ENCODE measurements at regions not wholly inside any gene's neighbourhood (a gene's known extent, or its start where the extent isn't known, plus 50 kb on each side); places are given as distances from the start of the nearest gene placed in this dataset.

DNA sequence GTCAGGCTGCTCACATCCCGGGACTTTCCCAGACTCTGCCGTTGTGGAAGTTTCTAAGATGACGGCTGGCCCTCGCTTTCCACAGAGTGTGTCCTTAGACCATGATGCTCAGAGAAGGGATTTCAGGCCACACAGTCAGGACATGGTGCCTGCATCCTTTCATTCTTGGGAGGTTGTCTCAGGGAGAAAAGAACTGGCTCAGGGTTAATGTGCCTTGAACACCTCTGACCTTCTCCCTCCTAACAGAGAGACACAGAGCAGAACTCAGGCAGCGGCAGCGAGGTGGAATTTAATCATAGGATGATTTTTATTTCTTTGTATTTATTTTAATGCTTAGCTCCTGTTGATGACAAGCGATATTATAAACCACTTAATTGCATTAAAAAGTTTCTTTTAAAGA, 96.9 kb upstream of the ATP2B2 start:
- Mint-ChIP-seq H3K9me3 (peaks cover 2% of the 10 kb centered on the region), H3K36me3 (no peaks in the 10 kb centered on the region), H3K4me1 (peaks cover 44% of the 10 kb centered on the region), H3K4me3 (peak overlapping the region; percentile 30), H3K27me3 (ENCODE audit: insufficient read depth, low read depth) (peaks cover 27% of the 10 kb centered on the region), H3K27ac (peak overlapping the region; percentile 14)
- peak; percentile 42 for DNase-seq (ENCODE audit: low spot score)
- Histone ChIP-seq H3F3A (ENCODE audit: low read depth) (no peaks in the 10 kb centered on the region), H2AFZ (replicated peaks) (no peak overlapping the region), H3K4me1 (peaks cover 9% of the 10 kb centered on the region), H3K27ac (no peak overlapping the region), H3K4me3 (no peak overlapping the region), H3K4me2 (no peak overlapping the region), H3K9ac (no peak overlapping the region), H3K9me3 (ENCODE audit: low read depth) (no peaks in the 10 kb centered on the region), H3K79me2 (ENCODE audit: low read depth) (no peaks in the 10 kb centered on the region), H4K20me1 (ENCODE audit: low read depth) (no peaks in the 10 kb centered on the region), H3K27me3 (no peaks in the 10 kb centered on the region), H3K36me3 (no peaks in the 10 kb centered on the region)
- TF ChIP-seq EZH2 (IDR thresholded peaks at IDR 0.05) (no peak), EZH2phosphoT487 (IDR thresholded peaks at IDR 0.05) (no peak)
- TF ChIP-seq, protein P1, sequence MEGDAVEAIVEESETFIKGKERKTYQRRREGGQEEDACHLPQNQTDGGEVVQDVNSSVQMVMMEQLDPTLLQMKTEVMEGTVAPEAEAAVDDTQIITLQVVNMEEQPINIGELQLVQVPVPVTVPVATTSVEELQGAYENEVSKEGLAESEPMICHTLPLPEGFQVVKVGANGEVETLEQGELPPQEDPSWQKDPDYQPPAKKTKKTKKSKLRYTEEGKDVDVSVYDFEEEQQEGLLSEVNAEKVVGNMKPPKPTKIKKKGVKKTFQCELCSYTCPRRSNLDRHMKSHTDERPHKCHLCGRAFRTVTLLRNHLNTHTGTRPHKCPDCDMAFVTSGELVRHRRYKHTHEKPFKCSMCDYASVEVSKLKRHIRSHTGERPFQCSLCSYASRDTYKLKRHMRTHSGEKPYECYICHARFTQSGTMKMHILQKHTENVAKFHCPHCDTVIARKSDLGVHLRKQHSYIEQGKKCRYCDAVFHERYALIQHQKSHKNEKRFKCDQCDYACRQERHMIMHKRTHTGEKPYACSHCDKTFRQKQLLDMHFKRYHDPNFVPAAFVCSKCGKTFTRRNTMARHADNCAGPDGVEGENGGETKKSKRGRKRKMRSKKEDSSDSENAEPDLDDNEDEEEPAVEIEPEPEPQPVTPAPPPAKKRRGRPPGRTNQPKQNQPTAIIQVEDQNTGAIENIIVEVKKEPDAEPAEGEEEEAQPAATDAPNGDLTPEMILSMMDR (IDR thresholded peaks at IDR 0.05) = no peak

DNA sequence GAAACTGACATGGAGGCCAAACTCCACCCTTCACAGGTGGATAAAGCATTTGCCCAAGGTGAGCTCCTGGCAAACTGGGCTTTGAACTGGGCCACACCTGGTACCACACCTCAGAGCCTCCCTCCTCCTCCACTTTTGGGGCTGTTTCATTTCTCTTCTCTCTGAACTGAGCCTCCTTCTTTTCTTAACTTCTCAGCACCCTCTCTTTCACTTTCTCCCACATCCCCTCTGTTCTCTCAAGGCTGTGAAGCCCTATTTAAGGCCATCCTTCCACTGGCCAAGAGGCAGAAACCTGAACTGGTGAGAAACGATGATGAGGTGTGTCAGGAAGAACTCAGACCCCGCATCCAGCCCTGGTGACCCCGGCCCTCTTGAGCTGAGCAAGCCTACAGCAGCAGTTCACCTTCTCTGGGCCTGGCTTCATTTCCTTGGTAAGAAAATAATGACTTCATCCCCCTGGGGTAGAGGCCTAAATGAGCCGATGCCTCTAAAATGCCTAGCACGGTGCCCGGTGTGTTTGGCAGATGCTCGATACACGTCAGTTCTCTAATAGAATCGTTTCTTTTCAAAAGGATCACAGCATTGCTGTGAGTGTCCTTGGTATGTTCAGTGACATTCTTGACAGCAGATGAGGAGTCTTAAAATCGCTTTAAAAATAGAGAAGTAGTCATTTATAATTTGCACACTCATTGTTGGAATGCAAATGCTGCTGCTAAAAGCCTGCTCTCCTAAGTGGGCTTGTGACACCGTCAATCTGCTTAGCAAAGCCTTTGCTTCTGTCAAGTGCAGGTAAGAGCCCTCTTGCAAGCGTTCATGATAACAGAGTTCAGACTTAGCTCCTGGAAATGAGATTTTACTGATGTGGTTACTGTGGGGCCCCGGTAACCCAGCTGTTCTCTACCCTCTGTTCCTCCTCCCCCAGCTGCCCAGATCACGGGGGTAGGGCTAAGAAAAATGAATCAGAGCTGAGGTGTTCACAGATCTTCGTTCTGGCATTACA, 97.7 kb upstream of the ATP2B2 start:
- Histone ChIP-seq H3K27ac (no peak overlapping the region), H3K27me3 (no peaks in the 10 kb centered on the region), H3K79me2 (ENCODE audit: low read depth) (no peaks in the 10 kb centered on the region), H3K4me3 (no peak overlapping the region), H3K9me3 (ENCODE audit: low read depth) (no peaks in the 10 kb centered on the region), H3K4me1 (peaks cover 9% of the 10 kb centered on the region), H3K9ac (no peak overlapping the region), H3K36me3 (no peaks in the 10 kb centered on the region), H4K20me1 (ENCODE audit: low read depth) (no peaks in the 10 kb centered on the region), H2AFZ (replicated peaks) (no peak overlapping the region), H3F3A (ENCODE audit: low read depth) (no peaks in the 10 kb centered on the region), H3K4me2 (no peak overlapping the region)
- peak overlapping the region; percentile 34 for H3K4me3 Mint-ChIP-seq
- H3K27ac Mint-ChIP-seq = peak overlapping the region; percentile 48
- DNase-seq (ENCODE audit: low spot score) = no peak
- H3K4me1 Mint-ChIP-seq = peaks cover 44% of the 10 kb centered on the region
- TF ChIP-seq EZH2phosphoT487 (IDR thresholded peaks at IDR 0.05) (no peak), EZH2 (IDR thresholded peaks at IDR 0.05) (no peak)
- TF ChIP-seq, protein P1 (IDR thresholded peaks at IDR 0.05) = no peak
- peaks cover 2% of the 10 kb centered on the region for H3K9me3 Mint-ChIP-seq
- no peaks in the 10 kb centered on the region for H3K36me3 Mint-ChIP-seq
- peaks cover 28% of the 10 kb centered on the region for H3K27me3 Mint-ChIP-seq (ENCODE audit: insufficient read depth, low read depth)

DNA sequence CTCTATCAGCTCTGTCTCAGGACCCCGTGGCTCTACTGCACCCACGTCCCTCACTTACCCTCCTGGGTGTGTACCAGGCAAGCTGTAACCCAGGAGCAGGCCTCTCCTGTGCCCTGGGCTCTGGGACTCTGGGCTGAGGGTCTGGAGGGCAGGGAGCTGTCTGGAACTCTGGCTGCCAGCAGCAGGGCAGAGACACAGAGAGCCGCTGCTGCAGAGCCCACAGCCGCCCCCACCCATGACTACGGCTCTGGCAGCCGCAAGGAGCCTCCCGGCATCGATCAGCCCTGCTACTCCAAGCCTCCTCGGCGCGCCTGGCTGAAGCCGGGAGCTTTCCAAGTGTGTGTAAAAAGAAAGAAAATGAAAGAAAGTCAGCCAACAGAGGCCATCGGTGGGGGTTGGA, 103.7 kb upstream of the ATP2B2 start:
- Histone ChIP-seq H2AFZ (replicated peaks) (no peak overlapping the region), H3K27me3 (no peaks in the 10 kb centered on the region), H3K9ac (no peak overlapping the region), H3K79me2 (ENCODE audit: low read depth) (no peaks in the 10 kb centered on the region), H3K4me2 (no peak overlapping the region), H3K9me3 (ENCODE audit: low read depth) (no peaks in the 10 kb centered on the region), H3K4me1 (no peaks in the 10 kb centered on the region), H3K27ac (no peak overlapping the region), H3K36me3 (no peaks in the 10 kb centered on the region), H3K4me3 (no peak overlapping the region), H4K20me1 (ENCODE audit: low read depth) (no peaks in the 10 kb centered on the region), H3F3A (ENCODE audit: low read depth) (no peaks in the 10 kb centered on the region)
- Mint-ChIP-seq H3K4me3 (no peak overlapping the region), H3K36me3 (no peaks in the 10 kb centered on the region), H3K9me3 (peaks cover 16% of the 10 kb centered on the region), H3K27ac (no peak overlapping the region), H3K4me1 (peaks cover 4% of the 10 kb centered on the region), H3K27me3 (ENCODE audit: insufficient read depth, low read depth) (peaks cover 25% of the 10 kb centered on the region)
- TF ChIP-seq EZH2phosphoT487 (IDR thresholded peaks at IDR 0.05) (no peak), EZH2 (IDR thresholded peaks at IDR 0.05) (no peak)
- TF ChIP-seq, protein P1 (IDR thresholded peaks at IDR 0.05) = no peak
- no peak for DNase-seq (ENCODE audit: low spot score)
